ENCODE measurements at regions not wholly inside any gene's neighbourhood (a gene's known extent, or its start where the extent isn't known, plus 50 kb on each side); places are given as distances from the start of the nearest gene placed in this dataset.

GRCh38 chr9:82722051-82722450 is 340.9 kb downstream of the RASEF start:
- intact Hi-C loops (cut with DNase I) = no loop called here
- Histone ChIP-seq H3K4me3 (no peak overlapping the region), H3K27me3 (no peaks in the 10 kb centered on the region), H3K4me1 (no peaks in the 10 kb centered on the region), H3K9me3 (no peaks in the 10 kb centered on the region), H3K36me3 (no peaks in the 10 kb centered on the region), H3K27ac (no peak overlapping the region)
- DNase-seq = no peak
- 87 to 90% methylated on average over 1 of the region's 1 CpG for whole genome bisulfite sequencing, 2 donors
- TF ChIP-seq POLR2AphosphoS5 (IDR thresholded peaks at IDR 0.05) (no peak), CTCF (IDR thresholded peaks at IDR 0.05) (no peak), POLR2A (IDR thresholded peaks at IDR 0.05) (no peak), EP300 (IDR thresholded peaks at IDR 0.05) (no peak)

- 76 to 83% methylated on average over 2 of the region's 2 CpGs for WGBS, 2 donors
- Histone ChIP-seq H3K27me3 (no peaks in the 10 kb centered on the region), H3K4me1 (no peaks in the 10 kb centered on the region), H3K27ac (no peak overlapping the region), H3K9me3 (no peaks in the 10 kb centered on the region), H3K4me3 (no peak overlapping the region), H3K36me3 (no peaks in the 10 kb centered on the region)
- DNase-seq = no peak
- intact Hi-C loops (cut with DNase I) = no loop called here
- TF ChIP-seq POLR2AphosphoS5 (IDR thresholded peaks at IDR 0.05) (no peak), CTCF (IDR thresholded peaks at IDR 0.05) (no peak), EP300 (IDR thresholded peaks at IDR 0.05) (no peak), POLR2A (IDR thresholded peaks at IDR 0.05) (no peak)
Observed at GRCh38 chr9:82722561-82722960, 340.4 kb downstream of the RASEF start.

GRCh38 chr9:82726424-82727276 is 336.3 kb downstream of the RASEF start:
- Histone ChIP-seq H3K9me3 (no peaks in the 10 kb centered on the region), H3K27ac (no peak overlapping the region), H3K4me3 (no peak overlapping the region), H3K27me3 (no peaks in the 10 kb centered on the region), H3K4me1 (no peaks in the 10 kb centered on the region), H3K36me3 (no peaks in the 10 kb centered on the region)
- no peak for DNase-seq
- intact Hi-C loops (cut with DNase I) = no loop called here
- TF ChIP-seq CTCF (IDR thresholded peaks at IDR 0.05) (no peak), POLR2A (IDR thresholded peaks at IDR 0.05) (no peak), EP300 (IDR thresholded peaks at IDR 0.05) (no peak), POLR2AphosphoS5 (IDR thresholded peaks at IDR 0.05) (no peak)
- 55 to 70% methylated on average over 6 of the region's 6 CpGs for WGBS, 2 donors

- no peaks in the 10 kb centered on the region for H3K36me3 ChIP-seq
- H3K27me3 ChIP-seq = no peaks in the 10 kb centered on the region
- H3K9me3 ChIP-seq = no peaks in the 10 kb centered on the region
- TF ChIP-seq POLR2A (IDR thresholded peaks at IDR 0.05) (no peak), POLR2AphosphoS5 (IDR thresholded peaks at IDR 0.05) (no peak), CTCF (IDR thresholded peaks at IDR 0.05) (no peak), EP300 (IDR thresholded peaks at IDR 0.05) (no peak)
- H3K4me1 ChIP-seq = no peaks in the 10 kb centered on the region
- WGBS, 2 donors = 95 to 97% methylated on average over 6 of the region's 6 CpGs
- no peak overlapping the region for H3K27ac ChIP-seq
- intact Hi-C loops (cut with DNase I) = no loop called here
- no peak for DNase-seq
- H3K4me3 ChIP-seq = no peak overlapping the region
Observed at GRCh38 chr9:82729141-82729540, 333.8 kb downstream of the RASEF start.
